Breast epithelium (tissue), 3 donors: ENCODE measurements at regions not wholly inside any gene's neighbourhood (a gene's known extent, or its start where the extent isn't known, plus 50 kb on each side); places are given as distances from the start of the nearest gene placed in this dataset.

Experiments
- CTCF ChIP-seq, 3 donors: fragments of 450-650 bp; IDR thresholded peaks; one replicate each; pipeline ENCODE4 v1.5.1; 2016 to 2017; ENCODE audit warnings: antibody characterized with exemption in 3 of 3, mild to moderate bottlenecking in 3 of 3, moderate library complexity in 3 of 3
- POLR2AphosphoS5 ChIP-seq, 3 donors: sonication (generic); formaldehyde crosslinking; IDR thresholded peaks; one replicate each; pipeline ENCODE4 v1.6.1; 2017; ENCODE audit warnings: antibody characterized with exemption in 3 of 3

GRCh38 chr6:14622909-14623505, 505.4 kb downstream of the CD83 start:
- no peak for TF ChIP-seq CTCF (IDR thresholded peaks at IDR 0.05)
- TF ChIP-seq POLR2AphosphoS5 (IDR thresholded peaks at IDR 0.05): no peak
